Prostate gland (tissue), 2 donors: ENCODE measurements at regions not wholly inside any gene's neighbourhood (a gene's known extent, or its start where the extent isn't known, plus 50 kb on each side); places are given as distances from the start of the nearest gene placed in this dataset.

Experiments used
- DNase-seq: peaks from one replicate; pipeline ENCODE4 v3.0.0-alpha.2; 2019; ENCODE audit warnings: low spot score
- H3K27ac ChIP-seq, 2 donors: fragments of 200-600 bp; sonication (generic); 2 replicates each; pipeline ENCODE4 v1.5.1; 2017 to 2019
- H3K27me3 ChIP-seq: fragments of 200-600 bp; sonication (generic); replicated peaks from 2 replicates; pipeline ENCODE4 v1.5.1; 2019; ENCODE audit not compliant: insufficient read depth
- H3K36me3 ChIP-seq, 2 donors: fragments of 200-600 bp; sonication (generic); 1 replicate in 1 of 2; 2 replicates in 1 of 2; pipeline versions ENCODE4 v1.5.1 to v1.8.1; 2017 to 2019
- H3K4me1 ChIP-seq: fragments of 200-600 bp; sonication (generic); replicated peaks from 2 replicates; pipeline ENCODE4 v1.5.1; 2019
- H3K4me3 ChIP-seq, 2 donors: fragments of 200-600 bp; sonication (generic); 2 replicates each; pipeline ENCODE4 v1.5.1; 2017 to 2019
- H3K9me3 ChIP-seq: fragments of 200-600 bp; sonication (generic); 2 replicates; pipeline ENCODE4 v1.5.1; 2017
- POLR2A ChIP-seq: fragments of 450-650 bp; IDR thresholded peaks from one replicate; pipeline ENCODE4 v1.6.1; 2016; ENCODE audit warnings: antibody characterized with exemption, mild to moderate bottlenecking
- POLR2AphosphoS5 ChIP-seq: sonication (generic); formaldehyde crosslinking; IDR thresholded peaks from one replicate; pipeline ENCODE4 v1.6.1; 2017; ENCODE audit warnings: antibody characterized with exemption
- WGBS: methylation state at CpG from one replicate; pipeline ENCODE4 v1.1.5; 2018; 5-methylcytosine and 5-hydroxymethylcytosine counted together
- intact Hi-C: fragments of 100-400 bp; cut with DNase I; formaldehyde crosslinking; loops from one replicate; pipeline ENCODE4 v1.14.2; 2022
- TF ChIP-seq, protein P1 (sequence below), 4 experiments: fragments of 200-600 bp in 2 of 4; fragments of 450-650 bp in 2 of 4; sonication (generic) in 2 of 4; IDR thresholded peaks; 1 replicate in 3 of 4; 2 replicates in 1 of 4; pipeline ENCODE4 v1.5.1; 2016 to 2019; ENCODE audit warnings: antibody characterized with exemption in 4 of 4, mild to moderate bottlenecking in 2 of 4, moderate library complexity in 2 of 4

DNA sequence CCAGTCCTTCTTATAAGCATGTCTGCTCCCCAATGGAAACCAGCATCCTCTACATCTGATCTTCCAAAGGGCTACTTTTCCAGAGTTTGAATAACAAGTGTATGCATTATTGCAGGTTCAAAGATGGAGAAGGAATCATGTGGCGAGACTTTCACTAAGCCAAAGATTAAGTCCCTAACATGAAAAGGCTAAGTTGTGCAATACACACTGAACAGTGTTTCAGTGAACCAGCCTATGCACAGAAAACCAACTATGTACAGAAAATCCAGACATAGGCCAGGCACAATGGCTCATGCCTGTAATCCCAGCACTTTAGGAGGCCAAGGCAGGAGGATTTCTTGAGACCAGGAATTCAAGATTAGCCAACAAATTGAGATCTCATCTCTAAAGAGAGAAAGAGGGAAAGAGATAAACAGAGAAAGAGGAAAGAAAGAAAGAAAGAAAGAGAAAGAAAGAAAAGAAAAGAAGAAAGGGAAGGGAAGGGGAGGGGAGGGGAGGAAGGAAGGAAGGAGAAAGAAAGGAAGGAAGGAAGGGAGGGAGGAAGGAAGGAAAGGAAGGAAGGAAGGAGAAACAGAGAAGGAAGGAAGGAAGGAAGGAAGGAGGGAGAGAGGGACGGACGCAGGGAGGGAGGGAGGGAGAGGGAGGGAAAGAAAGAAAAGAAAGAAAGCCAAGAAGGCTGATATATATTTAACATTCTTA lies 181.7 kb downstream of the LTN1 start:
- TF ChIP-seq, protein P1, sequence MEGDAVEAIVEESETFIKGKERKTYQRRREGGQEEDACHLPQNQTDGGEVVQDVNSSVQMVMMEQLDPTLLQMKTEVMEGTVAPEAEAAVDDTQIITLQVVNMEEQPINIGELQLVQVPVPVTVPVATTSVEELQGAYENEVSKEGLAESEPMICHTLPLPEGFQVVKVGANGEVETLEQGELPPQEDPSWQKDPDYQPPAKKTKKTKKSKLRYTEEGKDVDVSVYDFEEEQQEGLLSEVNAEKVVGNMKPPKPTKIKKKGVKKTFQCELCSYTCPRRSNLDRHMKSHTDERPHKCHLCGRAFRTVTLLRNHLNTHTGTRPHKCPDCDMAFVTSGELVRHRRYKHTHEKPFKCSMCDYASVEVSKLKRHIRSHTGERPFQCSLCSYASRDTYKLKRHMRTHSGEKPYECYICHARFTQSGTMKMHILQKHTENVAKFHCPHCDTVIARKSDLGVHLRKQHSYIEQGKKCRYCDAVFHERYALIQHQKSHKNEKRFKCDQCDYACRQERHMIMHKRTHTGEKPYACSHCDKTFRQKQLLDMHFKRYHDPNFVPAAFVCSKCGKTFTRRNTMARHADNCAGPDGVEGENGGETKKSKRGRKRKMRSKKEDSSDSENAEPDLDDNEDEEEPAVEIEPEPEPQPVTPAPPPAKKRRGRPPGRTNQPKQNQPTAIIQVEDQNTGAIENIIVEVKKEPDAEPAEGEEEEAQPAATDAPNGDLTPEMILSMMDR (IDR thresholded peaks at IDR 0.05), result no peak
- no peak for TF ChIP-seq POLR2AphosphoS5
- no peak for TF ChIP-seq POLR2A
- WGBS, result 95% methylated on average over 3 of the region's 3 CpGs
- no peak overlapping the region for H3K27ac ChIP-seq

DNA sequence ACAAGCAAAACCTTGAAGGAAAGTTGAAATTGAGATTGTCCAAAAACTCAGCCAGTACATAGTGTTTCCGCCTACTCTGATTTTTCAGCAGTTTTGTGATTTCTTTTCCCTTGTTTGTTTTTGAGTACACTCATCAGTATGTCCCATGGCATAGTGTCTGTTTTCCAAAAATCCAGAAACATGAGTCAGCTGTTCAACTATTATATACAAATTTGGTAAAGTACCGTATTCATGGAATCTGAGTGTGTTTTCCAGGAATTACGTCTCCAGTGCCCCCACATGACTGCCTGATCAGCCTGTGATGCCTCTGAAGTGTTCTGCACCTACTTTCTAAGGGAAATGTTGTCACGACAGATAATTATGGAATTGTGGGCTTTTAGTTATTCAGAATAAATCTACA lies 186.8 kb downstream of the LTN1 start:
- Histone ChIP-seq H3K4me3 (no peak overlapping the region), H3K27ac (no peak overlapping the region), H3K27me3 (no peaks in the 10 kb centered on the region), H3K4me1 (no peaks in the 10 kb centered on the region), H3K9me3 (no peaks in the 10 kb centered on the region), H3K36me3 (no peaks in the 10 kb centered on the region)
- no peak for DNase-seq
- intact Hi-C loops, result no loop called here
- TF ChIP-seq, protein P1 (IDR thresholded peaks at IDR 0.05), result no peak
- TF ChIP-seq POLR2A (no peak), POLR2AphosphoS5 (no peak)
- 69% methylated on average over 4 of the region's 4 CpGs for WGBS

More for the DNA sequence above, 181.7 kb downstream of the LTN1 start:
- intact Hi-C loops, result no loop called here
- no peak for DNase-seq
- no peaks in the 10 kb centered on the region for H3K4me1 ChIP-seq
- no peak overlapping the region for H3K4me3 ChIP-seq
- H3K27me3 ChIP-seq, result no peaks in the 10 kb centered on the region
- H3K9me3 ChIP-seq, result no peaks in the 10 kb centered on the region
- H3K36me3 ChIP-seq, result no peaks in the 10 kb centered on the region

DNA sequence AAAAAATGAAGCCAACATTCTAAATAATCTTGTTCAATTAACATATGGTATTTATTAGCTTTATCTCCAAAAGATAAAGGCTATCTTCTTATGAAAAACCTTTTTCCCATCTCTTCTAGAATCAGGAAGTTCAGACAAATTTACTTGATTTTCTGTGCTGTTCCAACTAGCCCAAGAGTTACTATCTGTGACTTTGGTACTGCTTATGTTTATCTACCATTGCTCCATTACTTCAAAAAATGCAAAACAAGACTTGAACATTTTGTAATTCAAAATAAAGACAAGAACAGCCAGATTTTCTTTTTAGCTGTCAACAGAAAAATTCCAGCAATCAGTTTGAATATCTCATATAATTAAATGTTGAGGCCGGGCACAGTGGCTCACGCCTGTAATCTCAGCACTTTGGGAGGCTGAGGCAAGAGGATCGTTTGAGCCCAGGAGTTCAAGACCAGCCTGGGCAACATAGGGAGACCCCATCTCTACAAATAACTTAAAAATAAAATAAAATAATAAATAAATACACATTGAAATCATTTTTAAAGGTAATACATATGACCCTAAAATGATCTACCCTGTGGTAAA lies 188.5 kb downstream of the LTN1 start:
- Histone ChIP-seq H3K27me3 (no peaks in the 10 kb centered on the region), H3K9me3 (no peaks in the 10 kb centered on the region), H3K27ac (peak overlapping the region; percentile 38 to 41), H3K4me1 (no peaks in the 10 kb centered on the region), H3K4me3 (no peak overlapping the region), H3K36me3 (no peaks in the 10 kb centered on the region)
- no peak for DNase-seq
- TF ChIP-seq POLR2AphosphoS5 (no peak), POLR2A (no peak)
- TF ChIP-seq, protein P1 (IDR thresholded peaks at IDR 0.05), result no peak
- 64% methylated on average over 3 of the region's 3 CpGs for WGBS
- intact Hi-C loops, result no loop called here

DNA sequence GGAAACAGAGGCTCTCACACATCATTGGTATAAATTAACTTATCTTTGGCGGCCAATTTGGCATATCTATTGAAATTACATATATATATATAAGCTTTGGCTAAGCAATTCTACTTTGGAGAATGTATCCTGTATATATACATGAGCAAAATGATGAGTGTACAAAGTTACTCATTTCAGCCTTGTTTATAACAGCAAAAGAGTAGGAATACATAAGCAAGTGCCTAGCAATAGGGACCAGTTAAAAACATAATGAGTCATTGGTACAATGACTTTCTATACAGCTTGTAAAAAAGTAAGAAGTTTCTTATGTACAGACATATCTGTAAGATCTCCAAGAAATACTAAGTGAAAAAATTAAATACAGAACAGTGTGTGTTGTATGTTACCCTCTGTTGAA lies 190.8 kb downstream of the LTN1 start:
- intact Hi-C loops, result no loop called here
- no peak overlapping the region for H3K27ac ChIP-seq
- DNase-seq, result no peak
- H3K4me3 ChIP-seq, result no peak overlapping the region
- H3K4me1 ChIP-seq, result no peaks in the 10 kb centered on the region
- TF ChIP-seq POLR2AphosphoS5, result no peak
- no peak for TF ChIP-seq POLR2A
- TF ChIP-seq, protein P1 (IDR thresholded peaks at IDR 0.05), result no peak
- no peaks in the 10 kb centered on the region for H3K36me3 ChIP-seq
- H3K27me3 ChIP-seq, result no peaks in the 10 kb centered on the region
- WGBS, result 87% methylated on average over 1 of the region's 1 CpG
- no peaks in the 10 kb centered on the region for H3K9me3 ChIP-seq

DNA sequence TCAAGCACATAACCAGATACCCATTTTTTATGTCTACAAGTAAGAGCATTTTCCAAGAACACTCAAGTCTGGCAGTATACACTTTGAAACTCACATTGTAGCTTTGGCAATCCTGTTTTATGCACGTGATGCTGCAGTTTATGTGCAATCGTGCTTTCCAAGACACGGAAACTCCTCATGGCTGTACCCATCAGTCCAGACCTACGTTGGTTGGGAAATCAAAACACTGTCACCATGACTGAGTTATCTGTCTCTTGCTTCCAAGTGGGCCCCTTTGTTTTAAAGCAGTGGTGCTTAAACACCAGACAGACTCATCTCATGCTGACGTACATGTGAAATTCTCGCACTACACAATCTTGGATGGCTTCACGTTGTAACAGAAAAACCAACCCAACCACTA lies 192.8 kb downstream of the LTN1 start:
- H3K4me1 ChIP-seq, result no peaks in the 10 kb centered on the region
- TF ChIP-seq POLR2AphosphoS5, result no peak
- TF ChIP-seq, protein P1 (IDR thresholded peaks at IDR 0.05), result no peak
- TF ChIP-seq POLR2A, result no peak
- intact Hi-C loops, result no loop called here
- no peak overlapping the region for H3K4me3 ChIP-seq
- no peak overlapping the region for H3K27ac ChIP-seq
- H3K27me3 ChIP-seq, result no peaks in the 10 kb centered on the region
- WGBS, result 80% methylated on average over 7 of the region's 7 CpGs
- no peak for DNase-seq
- H3K9me3 ChIP-seq, result no peaks in the 10 kb centered on the region
- H3K36me3 ChIP-seq, result no peaks in the 10 kb centered on the region
